Keratinocyte (primary cell): ENCODE measurements at regions not wholly inside any gene's neighbourhood (a gene's known extent, or its start where the extent isn't known, plus 50 kb on each side); places are given as distances from the start of the nearest gene placed in this dataset.

Experiments used
- DNase-seq: peaks from one replicate; pipeline ENCODE4 v3.0.0-alpha.2; 2011; ENCODE audit warnings: low read depth, missing footprints, low spot score
- FAIRE-seq: peaks from 2 replicates; lab custom pipeline; 2011; peaks lifted over from hg19 to GRCh38; lab: Jason Lieb, UNC
- H2AFZ ChIP-seq: 2 replicates; pipeline ENCODE4 v1.6.0; 2012; ENCODE audit warnings: low read length, control low read depth, inconsistent platforms; ENCODE audit not compliant: control insufficient read depth
- H3K27ac ChIP-seq: 2 replicates; pipeline ENCODE4 v1.5.1; 2011; ENCODE audit warnings: low read length; ENCODE audit not compliant: control insufficient read depth, insufficient read depth
- H3K27me3 ChIP-seq: 3 replicates; pipeline ENCODE4 v1.6.0; 2011; ENCODE audit warnings: low read length; ENCODE audit not compliant: control insufficient read depth, insufficient read depth; ENCODE audit errors: extremely low read depth
- H3K36me3 ChIP-seq, 2 experiments: 2 replicates in 1 of 2; 3 replicates in 1 of 2; pipeline ENCODE4 v1.5.1; 2011; ENCODE audit warnings: low read length in 2 of 2, mild to moderate bottlenecking in 1 of 2; ENCODE audit not compliant: control insufficient read depth in 2 of 2, insufficient read depth in 2 of 2; ENCODE audit errors: extremely low read depth in 1 of 2
- H3K4me1 ChIP-seq: 3 replicates; pipeline ENCODE4 v1.5.1; 2011; ENCODE audit warnings: low read length; ENCODE audit not compliant: control insufficient read depth, insufficient read depth; ENCODE audit errors: extremely low read depth
- H3K4me2 ChIP-seq: 3 replicates; pipeline ENCODE4 v1.6.0; 2011; ENCODE audit warnings: low read depth, low read length; ENCODE audit not compliant: control insufficient read depth, insufficient read depth; ENCODE audit errors: extremely low read depth
- H3K4me3 ChIP-seq, 3 experiments: fragments of 200-600 bp in 1 of 3; sonication (generic) in 1 of 3; 2 replicates in 2 of 3; 3 replicates in 1 of 3; pipeline ENCODE4 v1.5.1; 2011 to 2016; ENCODE audit warnings: low read length in 3 of 3, mild to moderate bottlenecking in 3 of 3, control low read depth in 2 of 3, inconsistent platforms in 1 of 3, low read depth in 1 of 3, mixed read lengths in 1 of 3, mixed run types in 1 of 3, moderate library complexity in 1 of 3; ENCODE audit not compliant: control insufficient read depth in 2 of 3, insufficient read depth in 2 of 3; ENCODE audit errors: extremely low read depth in 1 of 3
- H3K79me2 ChIP-seq: 2 replicates; pipeline ENCODE4 v1.6.0; 2012; ENCODE audit warnings: low read length; ENCODE audit not compliant: control insufficient read depth, insufficient read depth
- H3K9ac ChIP-seq: 3 replicates; pipeline ENCODE4 v1.6.0; 2011; ENCODE audit warnings: low read length; ENCODE audit not compliant: control insufficient read depth, insufficient read depth; ENCODE audit errors: extremely low read depth
- H3K9me1 ChIP-seq: 3 replicates; pipeline ENCODE4 v1.6.0; 2011; ENCODE audit warnings: low read length; ENCODE audit not compliant: control insufficient read depth, insufficient read depth; ENCODE audit errors: extremely low read depth
- H3K9me3 ChIP-seq: 2 replicates; pipeline ENCODE4 v1.5.1; 2012; ENCODE audit warnings: low read depth, low read length; ENCODE audit not compliant: control insufficient read depth
- H4K20me1 ChIP-seq: 3 replicates; pipeline ENCODE4 v1.6.0; 2011; ENCODE audit warnings: low read length; ENCODE audit not compliant: control insufficient read depth, insufficient read depth; ENCODE audit errors: extremely low read depth
- EZH2 ChIP-seq: IDR thresholded peaks from one replicate; pipeline ENCODE4 v1.6.1; 2012; ENCODE audit warnings: inconsistent platforms, mild to moderate bottlenecking, low read length, moderate library complexity
- dilution Hi-C: fragments of 300-500 bp; cut with MboI; formaldehyde crosslinking; loops from one replicate; pipeline ENCODE4 v1.7.0; 2020; ENCODE audit warnings: low sequenced_read_pairs; ENCODE audit not compliant: extremely low pct_ligation_motif_present
- TF ChIP-seq, protein P1 (sequence below), 3 experiments: IDR thresholded peaks in 1 of 3; conservative IDR thresholded peaks in 1 of 3; optimal IDR thresholded peaks in 1 of 3; 2 replicates in 2 of 3; 3 replicates in 1 of 3; pipeline versions ENCODE3 to v1.5.1; 2011; ENCODE audit warnings: low read length in 3 of 3, mild to moderate bottlenecking in 3 of 3, moderate library complexity in 2 of 3, control low read depth in 1 of 3, inconsistent platforms in 1 of 3; ENCODE audit not compliant: insufficient read depth in 2 of 3; ENCODE audit errors: extremely low read depth in 1 of 3

DNA sequence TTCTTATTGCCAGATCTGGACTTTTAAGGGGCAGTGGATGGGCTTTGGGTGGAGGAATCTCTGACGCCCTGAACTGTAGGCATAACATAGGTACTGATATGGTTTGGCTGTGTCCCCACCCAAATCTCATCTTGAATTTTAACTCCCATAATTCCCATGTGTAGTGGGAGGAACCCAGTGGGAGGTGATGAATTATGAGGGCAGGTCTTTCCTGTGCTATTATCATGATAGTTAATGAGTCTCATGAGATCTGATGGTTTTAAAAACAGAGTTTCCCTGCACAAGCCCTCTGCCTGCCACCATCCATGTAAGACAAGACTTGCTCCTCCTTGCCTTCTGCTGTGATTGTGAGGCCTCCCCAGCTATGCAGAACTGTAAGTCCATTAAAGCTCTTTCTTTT, 160.0 kb upstream of the CRY1 start:
- H3K9ac ChIP-seq = no peak overlapping the region
- no peaks in the 10 kb centered on the region for H3K4me1 ChIP-seq
- H3K9me1 ChIP-seq = no peaks in the 10 kb centered on the region
- TF ChIP-seq EZH2 = no peak
- TF ChIP-seq, protein P1, sequence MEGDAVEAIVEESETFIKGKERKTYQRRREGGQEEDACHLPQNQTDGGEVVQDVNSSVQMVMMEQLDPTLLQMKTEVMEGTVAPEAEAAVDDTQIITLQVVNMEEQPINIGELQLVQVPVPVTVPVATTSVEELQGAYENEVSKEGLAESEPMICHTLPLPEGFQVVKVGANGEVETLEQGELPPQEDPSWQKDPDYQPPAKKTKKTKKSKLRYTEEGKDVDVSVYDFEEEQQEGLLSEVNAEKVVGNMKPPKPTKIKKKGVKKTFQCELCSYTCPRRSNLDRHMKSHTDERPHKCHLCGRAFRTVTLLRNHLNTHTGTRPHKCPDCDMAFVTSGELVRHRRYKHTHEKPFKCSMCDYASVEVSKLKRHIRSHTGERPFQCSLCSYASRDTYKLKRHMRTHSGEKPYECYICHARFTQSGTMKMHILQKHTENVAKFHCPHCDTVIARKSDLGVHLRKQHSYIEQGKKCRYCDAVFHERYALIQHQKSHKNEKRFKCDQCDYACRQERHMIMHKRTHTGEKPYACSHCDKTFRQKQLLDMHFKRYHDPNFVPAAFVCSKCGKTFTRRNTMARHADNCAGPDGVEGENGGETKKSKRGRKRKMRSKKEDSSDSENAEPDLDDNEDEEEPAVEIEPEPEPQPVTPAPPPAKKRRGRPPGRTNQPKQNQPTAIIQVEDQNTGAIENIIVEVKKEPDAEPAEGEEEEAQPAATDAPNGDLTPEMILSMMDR (optimal IDR thresholded peaks at IDR 0.05 in 1 of 3, IDR thresholded peaks at IDR 0.05 in 1 of 3, conservative IDR thresholded peaks at IDR 0.05 in 1 of 3; ENCODE audit: extremely low read depth in 1 of 3, insufficient read depth in 2 of 3, low read length in 3 of 3) = no peak
- no peaks in the 10 kb centered on the region for H3K9me3 ChIP-seq
- no peaks in the 10 kb centered on the region for H3K79me2 ChIP-seq
- no peaks in the 10 kb centered on the region for H3K27me3 ChIP-seq
- DNase-seq = no peak
- no peak overlapping the region for H3K27ac ChIP-seq
- no peak overlapping the region for H2AFZ ChIP-seq
- no peaks in the 10 kb centered on the region for H4K20me1 ChIP-seq
- dilution Hi-C loops = no loop called here
- no peak overlapping the region for H3K4me2 ChIP-seq
- no peak for FAIRE-seq
- no peak overlapping the region for H3K4me3 ChIP-seq
- H3K36me3 ChIP-seq = no peaks in the 10 kb centered on the region

DNA sequence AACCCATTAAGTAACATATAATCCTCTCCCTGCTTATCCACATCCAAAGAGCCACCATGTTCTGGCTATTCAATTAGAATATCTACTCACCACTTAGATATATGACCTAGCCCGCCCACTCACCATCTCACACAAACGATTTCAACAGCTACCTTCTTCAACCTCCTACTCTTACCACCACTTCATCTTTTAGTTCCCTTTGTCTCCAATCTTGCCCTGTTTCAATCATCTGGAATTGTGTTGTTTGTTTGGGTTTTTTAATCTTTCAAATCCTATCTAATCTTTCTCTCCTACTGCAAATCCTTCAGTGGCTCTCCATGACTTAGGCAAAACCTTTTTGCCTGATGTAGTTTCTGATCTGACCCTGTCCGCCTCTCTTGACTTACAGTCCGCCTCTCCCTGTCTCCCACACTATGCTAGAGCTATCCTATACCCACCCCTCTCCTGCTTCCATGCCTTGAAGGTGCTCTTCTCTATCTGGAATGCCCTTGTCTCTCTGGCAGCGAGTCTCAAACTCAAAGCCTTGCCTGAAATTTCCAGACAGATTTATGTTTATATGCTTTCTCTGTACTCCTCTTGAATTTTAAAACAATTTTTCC, 161.0 kb upstream of the CRY1 start:
- Histone ChIP-seq H3K27me3 (no peaks in the 10 kb centered on the region), H2AFZ (no peak overlapping the region), H3K9me3 (no peaks in the 10 kb centered on the region), H3K9ac (no peak overlapping the region), H3K36me3 (no peaks in the 10 kb centered on the region), H3K9me1 (no peaks in the 10 kb centered on the region), H3K4me1 (no peaks in the 10 kb centered on the region), H3K4me3 (no peak overlapping the region), H3K79me2 (no peaks in the 10 kb centered on the region), H4K20me1 (no peaks in the 10 kb centered on the region), H3K27ac (no peak overlapping the region), H3K4me2 (no peak overlapping the region)
- FAIRE-seq = no peak
- TF ChIP-seq, protein P1 (optimal IDR thresholded peaks at IDR 0.05 in 1 of 3, IDR thresholded peaks at IDR 0.05 in 1 of 3, conservative IDR thresholded peaks at IDR 0.05 in 1 of 3; ENCODE audit: extremely low read depth in 1 of 3, insufficient read depth in 2 of 3, low read length in 3 of 3) = no peak
- no peak for TF ChIP-seq EZH2
- no peak for DNase-seq
- dilution Hi-C loops = no loop called here
